ENCODE measurements at regions not wholly inside any gene's neighbourhood (a gene's known extent, or its start where the extent isn't known, plus 50 kb on each side); places are given as distances from the start of the nearest gene placed in this dataset.
"Not testable (repeated sequence)": the region's sequence is repeated elsewhere in the genome, so short reads cannot be mapped to it uniquely, and the experiment has no call there.

GRCh38 chr2:133643863-133644262, 75.6 kb upstream of the NCKAP5 start:
- no peak for TF ChIP-seq EP300 (IDR thresholded peaks at IDR 0.05)
- TF ChIP-seq POLR2AphosphoS5 (IDR thresholded peaks at IDR 0.05): no peak
- TF ChIP-seq CTCF (IDR thresholded peaks at IDR 0.05): no peak
- no peak for TF ChIP-seq POLR2A (IDR thresholded peaks at IDR 0.05; ENCODE audit: low read depth)
- H3K9me3 ChIP-seq: no peaks in the 10 kb centered on the region
- WGBS: 87% methylated on average over 2 of the region's 2 CpGs
- peaks cover 0 to 11% (median 8%) of the 10 kb centered on the region in 4 donors for H3K4me1 ChIP-seq
- no peak overlapping the region for H3K27ac ChIP-seq (replicated peaks in 1 of 4)
- no peak for DNase-seq (ENCODE audit: extremely low spot score)
- intact Hi-C loops (cut with DNase I): no loop called here
- H3K36me3 ChIP-seq: no peaks in the 10 kb centered on the region
- no peak overlapping the region for H3K4me3 ChIP-seq
- H3K27me3 ChIP-seq: no peaks in the 10 kb centered on the region

- TF ChIP-seq CTCF (IDR thresholded peaks at IDR 0.05): no peak
- intact Hi-C loops (cut with DNase I): no loop called here
These were observed 76.6 kb upstream of the NCKAP5 start for GRCh38 chr2:133644846-133645245.

GRCh38 chr2:133647386-133647785, 79.1 kb upstream of the NCKAP5 start:
- 93% methylated on average over 1 of the region's 1 CpG for WGBS
- H3K4me1 ChIP-seq: peaks cover 2 to 15% (median 9%) of the 10 kb centered on the region in 4 donors
- H3K27ac ChIP-seq (replicated peaks in 1 of 4); H3K9me3 ChIP-seq; H3K4me3 ChIP-seq; intact Hi-C loops (cut with DNase I); H3K36me3 ChIP-seq; H3K27me3 ChIP-seq; DNase-seq (ENCODE audit: extremely low spot score): not testable (repeated sequence)

More at GRCh38 chr2:133644846-133645245, 76.6 kb upstream of the NCKAP5 start:
- Histone ChIP-seq H3K4me1 (peaks cover 0 to 11% (median 8%) of the 10 kb centered on the region in 4 donors), H3K27ac (replicated peaks in 1 of 4) (no peak overlapping the region), H3K9me3 (no peaks in the 10 kb centered on the region), H3K36me3 (no peaks in the 10 kb centered on the region), H3K4me3 (no peak overlapping the region), H3K27me3 (no peaks in the 10 kb centered on the region)
- DNase-seq (ENCODE audit: extremely low spot score): no peak

GRCh38 chr2:133651861-133652260, 83.6 kb upstream of the NCKAP5 start:
- Histone ChIP-seq H3K27me3 (no peaks in the 10 kb centered on the region), H3K4me3 (no peak overlapping the region), H3K36me3 (no peaks in the 10 kb centered on the region), H3K4me1 (peaks cover 7 to 17% (median 14%) of the 10 kb centered on the region in 4 donors), H3K9me3 (no peaks in the 10 kb centered on the region), H3K27ac (replicated peaks in 1 of 4) (peak overlapping the region in 2 of 4 donors; percentile 9 to 54)
- 77% methylated on average over 2 of the region's 2 CpGs for WGBS
- DNase-seq (ENCODE audit: extremely low spot score): no peak
- intact Hi-C loops (cut with DNase I): loop anchor here (10.0 kb wide), 1 partner anchor 123 kb away; no protein-coding TSS in a partner anchor
- TF ChIP-seq POLR2AphosphoS5 (IDR thresholded peaks at IDR 0.05): no peak
- no peak for TF ChIP-seq POLR2A (IDR thresholded peaks at IDR 0.05; ENCODE audit: low read depth)
- no peak for TF ChIP-seq CTCF (IDR thresholded peaks at IDR 0.05)
- TF ChIP-seq EP300 (IDR thresholded peaks at IDR 0.05): no peak

GRCh38 chr2:133652398-133652797, 84.1 kb upstream of the NCKAP5 start:
- peaks cover 7 to 17% (median 14%) of the 10 kb centered on the region in 4 donors for H3K4me1 ChIP-seq
- 39% methylated on average over 4 of the region's 4 CpGs for WGBS
- no peaks in the 10 kb centered on the region for H3K27me3 ChIP-seq
- H3K36me3 ChIP-seq: no peaks in the 10 kb centered on the region
- peak overlapping the region in 3 of 4 donors; percentile 9 to 54 (median 54) for H3K27ac ChIP-seq (replicated peaks in 1 of 4)
- intact Hi-C loops (cut with DNase I): loop anchor here (10.0 kb wide), 1 partner anchor 122 kb away; no protein-coding TSS in a partner anchor
- H3K9me3 ChIP-seq: no peaks in the 10 kb centered on the region
- TF ChIP-seq POLR2A (IDR thresholded peaks at IDR 0.05; ENCODE audit: low read depth): no peak
- TF ChIP-seq EP300 (IDR thresholded peaks at IDR 0.05): no peak
- no peak for DNase-seq (ENCODE audit: extremely low spot score)
- H3K4me3 ChIP-seq: no peak overlapping the region

- intact Hi-C loops (cut with DNase I): loop anchor here (10.0 kb wide), 1 partner anchor 122 kb away; no protein-coding TSS in a partner anchor
- TF ChIP-seq EP300 (IDR thresholded peaks at IDR 0.05) (no peak), CTCF (IDR thresholded peaks at IDR 0.05) (no peak), POLR2AphosphoS5 (IDR thresholded peaks at IDR 0.05) (no peak), POLR2A (IDR thresholded peaks at IDR 0.05; ENCODE audit: low read depth) (no peak)
- no peak for DNase-seq (ENCODE audit: extremely low spot score)
- peak overlapping the region in 1 of 4 donors; percentile 9 for H3K27ac ChIP-seq (replicated peaks in 1 of 4)
- no peaks in the 10 kb centered on the region for H3K36me3 ChIP-seq
- H3K4me3 ChIP-seq: no peak overlapping the region
- H3K9me3 ChIP-seq: no peaks in the 10 kb centered on the region
- no peaks in the 10 kb centered on the region for H3K27me3 ChIP-seq
- peaks cover 7 to 17% (median 14%) of the 10 kb centered on the region in 4 donors for H3K4me1 ChIP-seq
These were observed 84.8 kb upstream of the NCKAP5 start for GRCh38 chr2:133653056-133653455.

Measured in esophagus muscularis mucosa (tissue), 4 donors.